NT2/D1 (cell line): ENCODE measurements at regions not wholly inside any gene's neighbourhood (a gene's known extent, or its start where the extent isn't known, plus 50 kb on each side); places are given as distances from the start of the nearest gene placed in this dataset.

Experiments used
- SUZ12 ChIP-seq: IDR thresholded peaks from 2 replicates; pipeline ENCODE4 v1.6.1; 2011; ENCODE audit not compliant: insufficient read length, insufficient read depth; ENCODE audit errors: extremely low read depth
- YY1 ChIP-seq: IDR thresholded peaks from 2 replicates; pipeline ENCODE4 v1.6.1; 2011; ENCODE audit not compliant: insufficient read length, insufficient read depth
- ZNF274 ChIP-seq: IDR thresholded peaks from 2 replicates; pipeline ENCODE4 v1.6.1; 2011; ENCODE audit warnings: mild to moderate bottlenecking, low read depth, low read length

- TF ChIP-seq ZNF274 (no peak), YY1 (no peak), SUZ12 (no peak)
Observed at GRCh38 chr22:48256776-48257684, 1494.6 kb downstream of the TBC1D22A start.
